Islet precursor cell (in vitro differentiated cells): ENCODE measurements at regions not wholly inside any gene's neighbourhood (a gene's known extent, or its start where the extent isn't known, plus 50 kb on each side); places are given as distances from the start of the nearest gene placed in this dataset.

Experiments
- DNase-seq: peaks from one replicate; pipeline ENCODE4 v3.0.0-alpha.2; 2018

- no peak for DNase-seq
Observed at GRCh38 chr3:139870000-139870675, 64.8 kb upstream of the CLSTN2 start.

- no peak for DNase-seq
Observed at GRCh38 chr3:139868773-139869172, 66.2 kb upstream of the CLSTN2 start.

GRCh38 chr3:139848660-139849059, 86.3 kb upstream of the CLSTN2 start:
- no peak for DNase-seq

- no peak for DNase-seq
Observed at GRCh38 chr3:139846729-139847128, 88.3 kb upstream of the CLSTN2 start.

GRCh38 chr3:139839659-139840058, 95.3 kb upstream of the CLSTN2 start:
- DNase-seq = no peak

GRCh38 chr3:139839014-139839413, 96.0 kb upstream of the CLSTN2 start:
- no peak for DNase-seq

GRCh38 chr3:139838269-139838957, 96.6 kb upstream of the CLSTN2 start:
- DNase-seq = no peak

GRCh38 chr3:139836698-139837464, 98.1 kb upstream of the CLSTN2 start:
- no peak for DNase-seq

GRCh38 chr3:139835830-139836683, 98.9 kb upstream of the CLSTN2 start:
- no peak for DNase-seq

GRCh38 chr3:139832998-139833397, 102.0 kb upstream of the CLSTN2 start:
- peak; percentile 86 for DNase-seq

GRCh38 chr3:139830817-139831216, 104.2 kb upstream of the CLSTN2 start:
- DNase-seq = peak; percentile 95

GRCh38 chr3:139827833-139828232, 107.2 kb upstream of the CLSTN2 start:
- DNase-seq = no peak

GRCh38 chr3:139824864-139825263, 110.1 kb upstream of the CLSTN2 start:
- DNase-seq = no peak

- no peak for DNase-seq
Observed at GRCh38 chr3:139814646-139815045, 120.3 kb upstream of the CLSTN2 start.

- DNase-seq = no peak
Observed at GRCh38 chr3:139811331-139811730, 123.7 kb upstream of the CLSTN2 start.

- DNase-seq = no peak
Observed at GRCh38 chr3:139808201-139808600, 126.8 kb upstream of the CLSTN2 start.

- DNase-seq = no peak
Observed at GRCh38 chr3:139803294-139803693, 125.5 kb upstream of the NMNAT3 start.

GRCh38 chr3:139797724-139798343, 120.1 kb upstream of the NMNAT3 start:
- peak; percentile 76 for DNase-seq

GRCh38 chr3:139794469-139795265, 116.9 kb upstream of the NMNAT3 start:
- no peak for DNase-seq

- no peak for DNase-seq
Observed at GRCh38 chr3:139793408-139793807, 115.6 kb upstream of the NMNAT3 start.

- DNase-seq = no peak
Observed at GRCh38 chr3:139780593-139780992, 102.8 kb upstream of the NMNAT3 start.
